ENCODE measurements at regions not wholly inside any gene's neighbourhood (a gene's known extent, or its start where the extent isn't known, plus 50 kb on each side); places are given as distances from the start of the nearest gene placed in this dataset.
A peak's percentile ranks its signal among the peaks of the same experiment; 100 is the strongest.

DNA sequence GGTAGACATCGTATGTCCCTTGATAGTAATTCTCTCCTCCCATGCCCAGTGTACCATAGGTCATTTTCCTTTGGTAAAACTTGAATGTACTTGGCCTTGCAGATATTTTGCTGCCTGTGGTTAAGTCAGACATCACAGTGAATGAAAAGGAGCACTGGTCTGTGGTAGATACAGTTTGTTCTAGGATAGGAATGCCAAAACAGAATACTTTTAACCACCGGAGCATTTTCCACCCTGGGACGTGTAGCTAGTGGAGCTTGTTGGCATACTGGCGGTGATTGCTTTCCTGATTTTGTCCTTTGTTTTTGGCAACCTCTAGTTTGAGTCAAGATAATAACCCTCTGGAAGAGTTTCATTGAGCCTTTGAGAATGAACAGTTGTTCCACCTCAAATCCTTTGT, 92.0 kb upstream of the BMPER start:
- DNase-seq (ENCODE audit: low read depth): no peak

DNA sequence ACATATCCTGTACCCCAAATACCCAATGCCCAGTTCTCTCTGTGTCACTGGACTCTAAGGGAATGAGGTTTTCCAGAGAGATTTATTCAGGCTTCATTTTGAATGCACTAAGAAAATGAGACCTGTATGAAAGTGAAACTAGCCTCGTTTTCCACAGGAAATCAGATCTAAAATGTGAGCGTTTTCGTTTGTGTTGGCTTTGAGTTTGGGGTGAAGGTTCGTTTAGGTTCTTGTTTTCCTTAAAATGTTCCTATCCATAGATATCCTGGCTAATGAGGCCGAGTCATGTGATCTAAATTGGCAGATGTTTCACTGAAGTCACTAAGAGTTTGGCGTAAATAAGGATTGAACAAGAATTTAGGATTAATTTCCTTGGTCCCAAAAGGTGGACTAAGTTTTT, 90.9 kb upstream of the BMPER start:
- no peak for DNase-seq (ENCODE audit: low read depth)

DNA sequence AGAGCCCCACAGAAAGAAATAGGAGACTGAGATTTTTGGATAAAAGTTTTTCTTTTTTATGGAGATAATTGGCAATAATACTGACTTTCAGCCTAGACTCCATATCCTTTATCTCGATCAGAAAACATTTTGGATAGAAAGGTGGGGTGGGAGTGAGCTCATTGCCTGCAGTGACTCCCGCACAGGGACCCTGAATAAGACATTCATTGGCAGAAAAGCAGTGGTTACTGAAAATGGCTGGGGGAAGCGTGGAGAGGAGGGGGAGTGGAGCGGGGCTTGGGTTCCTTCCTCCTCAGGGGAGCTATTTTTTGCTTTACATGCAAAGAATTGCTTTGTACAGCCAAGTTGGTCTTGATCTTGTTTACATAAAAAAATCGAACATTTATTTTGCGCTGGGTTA, 90.4 kb upstream of the BMPER start:
- DNase-seq (ENCODE audit: low read depth): no peak

- DNase-seq (ENCODE audit: low read depth): no peak
These were observed 90.0 kb upstream of the BMPER start for GRCh38 chr7:33815336-33815735.

GRCh38 chr7:33816106-33816505, 89.2 kb upstream of the BMPER start:
- DNase-seq (ENCODE audit: low read depth): no peak

- no peak for DNase-seq (ENCODE audit: low read depth)
These were observed 85.7 kb upstream of the BMPER start for GRCh38 chr7:33819658-33820057.

DNA sequence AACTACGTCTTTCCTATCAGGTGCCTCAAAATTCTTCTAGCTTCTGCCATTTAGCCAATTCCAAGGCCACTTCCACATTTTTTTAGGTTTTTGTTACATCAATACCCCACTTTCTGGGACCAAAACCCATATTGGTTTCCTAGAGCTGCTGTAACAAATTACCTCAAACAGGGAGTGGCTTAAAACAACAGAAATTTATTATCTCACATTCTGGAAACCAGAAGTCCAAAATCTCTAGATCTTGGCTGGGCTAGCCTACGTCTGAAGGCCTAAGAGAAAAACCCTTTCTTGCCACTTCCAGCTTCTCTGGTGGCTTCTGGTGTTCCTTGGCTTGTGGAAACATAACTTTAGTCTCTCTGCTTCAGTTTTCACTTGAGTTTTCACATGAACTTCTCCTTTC, 85.1 kb upstream of the BMPER start:
- DNase-seq (ENCODE audit: low read depth): no peak

- DNase-seq (ENCODE audit: low read depth): no peak
These were observed 83.4 kb upstream of the BMPER start for GRCh38 chr7:33821970-33822369.

DNA sequence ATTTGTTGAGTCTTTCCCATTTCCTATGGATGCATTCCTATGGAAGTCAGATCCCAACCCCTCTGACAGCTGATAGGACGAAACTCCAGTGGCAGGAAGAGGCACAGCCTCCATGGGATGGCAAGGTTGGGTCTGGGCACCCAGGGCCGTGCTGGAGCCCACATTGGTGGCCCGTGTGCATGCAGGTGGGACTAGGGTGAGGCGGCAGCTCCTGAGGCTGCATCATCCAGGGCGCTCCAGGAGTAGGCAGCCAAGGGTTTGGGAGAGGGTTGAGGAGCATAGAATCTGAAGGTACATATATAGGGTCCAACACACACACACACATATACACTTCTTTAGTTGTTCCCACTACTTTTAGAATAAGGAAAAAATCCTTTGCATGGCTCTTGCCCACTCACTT, 81.4 kb upstream of the BMPER start:
- DNase-seq (ENCODE audit: low read depth): no peak

GRCh38 chr7:33824911-33825459, 80.4 kb upstream of the BMPER start:
- peak; percentile 45 for DNase-seq (ENCODE audit: low read depth)

- no peak for DNase-seq (ENCODE audit: low read depth)
These were observed 79.7 kb upstream of the BMPER start for GRCh38 chr7:33825644-33826043.

- DNase-seq (ENCODE audit: low read depth): no peak
These were observed 75.8 kb upstream of the BMPER start for GRCh38 chr7:33829536-33829935.

DNA sequence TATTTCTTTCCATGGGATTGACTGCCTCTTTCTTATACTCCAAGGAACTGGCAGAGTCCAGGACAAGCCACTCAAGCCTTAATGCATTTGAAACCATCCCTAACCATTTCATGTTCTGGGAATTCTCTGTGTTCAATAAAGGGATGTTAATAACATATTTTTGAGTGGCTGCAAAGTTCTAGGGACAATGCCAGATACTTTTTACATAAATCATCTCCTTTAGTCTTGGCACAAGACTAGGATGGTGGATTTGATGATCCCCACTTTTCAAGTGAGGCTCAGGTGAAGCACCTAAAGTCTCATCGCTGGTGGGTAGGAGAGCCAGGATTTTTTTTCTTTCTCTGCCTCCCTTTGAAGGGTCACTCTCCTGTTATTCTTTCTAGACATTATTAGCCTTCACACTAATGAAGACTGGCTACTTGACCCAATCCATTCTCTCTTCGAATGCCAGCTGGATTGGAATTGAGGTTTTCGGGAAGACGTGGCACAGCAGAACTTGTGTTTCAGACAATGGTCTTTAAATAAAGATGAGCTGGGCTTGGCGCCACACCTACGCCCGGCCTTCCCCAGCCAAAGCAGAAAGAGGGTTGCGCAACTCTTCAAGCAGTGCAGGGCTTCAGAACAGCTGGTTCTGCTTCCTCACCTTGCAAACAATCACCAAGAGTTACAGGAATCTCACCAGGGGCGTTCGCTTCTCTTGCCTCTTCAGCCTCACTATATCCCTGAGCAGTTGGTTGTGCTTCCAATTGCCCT, 73.8 kb upstream of the BMPER start:
- no peak for DNase-seq (ENCODE audit: low read depth)

DNA sequence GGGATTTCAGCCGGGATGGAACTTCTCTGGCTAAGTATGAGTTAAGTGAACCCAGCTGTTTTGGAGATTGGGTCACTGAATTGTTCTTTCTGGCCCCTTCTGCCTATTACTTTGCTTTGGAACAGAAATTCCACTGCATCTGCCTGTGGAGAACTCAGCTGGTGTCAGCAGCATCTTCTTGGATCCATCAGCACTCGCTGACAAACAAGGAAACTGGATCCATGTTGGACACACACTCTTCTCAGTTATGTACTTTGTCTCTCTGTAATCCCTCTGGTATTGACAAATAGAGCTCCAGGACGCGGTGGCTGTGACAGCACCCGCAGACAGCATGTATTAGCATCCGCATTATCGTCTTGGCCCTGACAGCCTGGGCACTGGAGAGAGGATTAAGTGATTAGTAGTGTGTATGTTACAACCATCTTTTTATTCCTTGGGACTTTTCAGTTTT, 73.0 kb upstream of the BMPER start:
- DNase-seq (ENCODE audit: low read depth): no peak

DNA sequence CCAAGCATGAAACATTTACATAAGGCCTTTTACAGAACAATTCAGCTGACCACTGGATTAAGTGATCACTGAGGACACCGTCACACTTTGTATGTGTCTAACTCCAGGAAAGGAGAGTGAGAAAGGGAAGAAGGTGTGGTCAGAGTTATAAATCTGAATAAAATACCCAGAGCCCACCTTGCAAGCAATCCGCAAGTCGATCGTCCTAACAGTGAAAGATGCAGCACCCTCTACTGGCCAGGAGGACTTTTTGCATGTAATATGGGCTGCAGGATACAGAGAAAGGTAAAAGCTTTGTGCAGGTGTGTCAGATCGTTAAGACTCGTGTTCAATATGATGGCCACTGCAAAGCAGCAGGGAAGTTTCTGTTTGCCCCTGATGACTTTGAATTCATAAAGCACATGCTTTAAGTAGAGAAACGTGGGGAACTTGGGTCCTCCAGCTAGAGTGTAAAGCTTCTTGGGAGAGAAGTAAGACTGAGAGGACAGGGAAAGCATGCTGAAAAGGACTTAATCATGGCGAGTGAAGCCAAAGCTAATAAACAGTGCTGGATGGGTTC, 68.5 kb upstream of the BMPER start:
- DNase-seq (ENCODE audit: low read depth): no peak

DNA sequence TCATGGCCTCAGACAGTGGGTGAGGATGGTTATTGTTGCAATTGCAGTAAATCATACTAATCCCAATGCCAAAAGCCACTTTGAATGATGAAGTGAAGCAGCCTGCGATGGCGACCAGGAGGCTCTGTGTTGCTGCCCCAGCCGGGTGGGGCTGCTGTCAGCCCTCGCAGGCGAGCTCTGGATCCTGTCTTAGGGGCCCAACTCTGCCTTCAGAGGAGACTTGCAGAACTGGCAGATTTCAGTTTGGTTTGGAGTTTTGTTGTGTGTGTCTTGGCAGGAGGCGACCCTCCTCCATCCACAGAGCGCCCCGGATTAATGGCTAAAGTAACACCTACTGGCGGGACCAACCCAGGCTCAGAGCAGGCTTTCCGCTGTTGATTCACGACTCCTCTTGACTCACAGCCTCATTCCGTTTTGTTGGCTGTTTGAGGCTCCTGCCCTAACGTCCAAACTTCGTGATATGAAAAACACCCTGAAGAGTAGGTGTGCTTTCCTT, 67.9 kb upstream of the BMPER start:
- no peak for DNase-seq (ENCODE audit: low read depth)

DNA sequence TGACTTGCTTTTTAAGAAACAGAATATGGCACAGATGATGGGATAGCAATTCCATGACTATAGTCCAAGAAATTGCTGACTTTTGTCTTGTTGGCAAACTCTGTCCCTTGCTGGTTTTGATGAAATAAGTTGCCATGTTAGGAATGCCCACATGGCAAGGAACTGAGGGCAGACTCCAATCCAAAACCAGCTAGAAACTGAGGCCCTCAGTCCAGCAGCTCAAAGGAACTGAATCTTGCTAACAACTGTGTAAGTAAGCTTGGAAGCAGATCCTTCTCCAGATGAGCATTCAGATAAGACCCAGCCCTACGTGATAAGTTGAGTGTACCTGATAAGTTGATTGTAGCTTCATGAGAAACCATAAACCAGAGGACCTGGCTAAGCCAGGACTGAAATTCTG, 64.3 kb upstream of the BMPER start:
- DNase-seq (ENCODE audit: low read depth): no peak

- no peak for DNase-seq (ENCODE audit: low read depth)
These were observed 63.6 kb upstream of the BMPER start for GRCh38 chr7:33841705-33842129.

- no peak for DNase-seq (ENCODE audit: low read depth)
These were observed 63.2 kb upstream of the BMPER start for GRCh38 chr7:33842150-33842549.

DNA sequence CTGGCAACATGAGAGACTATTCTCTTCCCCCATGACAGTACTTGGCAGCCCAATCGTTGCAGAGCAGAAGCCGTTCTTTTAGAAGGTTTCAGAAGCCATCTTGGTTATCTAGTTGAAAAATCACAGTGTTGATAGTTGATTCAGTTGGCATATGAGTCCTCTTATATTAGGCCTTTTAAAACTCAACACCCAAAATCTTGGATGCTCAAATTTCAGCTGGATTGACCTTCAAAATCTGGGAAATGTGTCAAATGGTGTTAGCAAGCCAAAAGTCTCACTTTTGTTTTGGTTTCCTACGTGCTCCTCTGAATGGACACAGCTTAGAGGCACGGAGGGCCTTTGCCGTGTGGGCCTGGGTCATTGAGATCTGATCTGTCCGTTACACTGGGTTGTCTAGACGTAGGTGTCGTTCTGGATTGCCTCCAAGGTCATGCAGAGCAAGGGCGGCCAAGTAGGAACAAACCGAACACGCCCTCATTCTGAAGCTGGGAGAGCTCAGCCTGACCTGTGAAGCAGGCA, 59.3 kb upstream of the BMPER start:
- DNase-seq (ENCODE audit: low read depth): no peak

DNA sequence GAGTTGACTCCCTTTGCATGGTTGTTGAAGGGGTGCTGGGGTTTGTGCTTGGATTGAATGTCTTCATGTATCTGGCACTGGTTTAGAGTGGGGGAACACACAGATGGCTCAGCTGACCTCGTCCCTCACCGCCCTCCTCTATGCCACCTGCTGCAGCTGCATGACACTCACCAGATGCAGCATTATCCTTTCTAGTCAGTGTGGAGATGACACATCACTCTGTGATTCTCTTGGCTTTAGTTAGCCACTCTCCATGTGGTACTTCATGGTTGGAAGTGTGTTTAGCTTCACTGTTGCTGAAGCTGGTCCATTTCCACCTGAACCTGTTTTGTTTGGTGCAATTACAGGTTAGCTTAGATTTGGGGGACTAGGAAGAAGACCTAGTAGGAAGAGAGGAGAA, 56.3 kb upstream of the BMPER start:
- no peak for DNase-seq (ENCODE audit: low read depth)

DNA sequence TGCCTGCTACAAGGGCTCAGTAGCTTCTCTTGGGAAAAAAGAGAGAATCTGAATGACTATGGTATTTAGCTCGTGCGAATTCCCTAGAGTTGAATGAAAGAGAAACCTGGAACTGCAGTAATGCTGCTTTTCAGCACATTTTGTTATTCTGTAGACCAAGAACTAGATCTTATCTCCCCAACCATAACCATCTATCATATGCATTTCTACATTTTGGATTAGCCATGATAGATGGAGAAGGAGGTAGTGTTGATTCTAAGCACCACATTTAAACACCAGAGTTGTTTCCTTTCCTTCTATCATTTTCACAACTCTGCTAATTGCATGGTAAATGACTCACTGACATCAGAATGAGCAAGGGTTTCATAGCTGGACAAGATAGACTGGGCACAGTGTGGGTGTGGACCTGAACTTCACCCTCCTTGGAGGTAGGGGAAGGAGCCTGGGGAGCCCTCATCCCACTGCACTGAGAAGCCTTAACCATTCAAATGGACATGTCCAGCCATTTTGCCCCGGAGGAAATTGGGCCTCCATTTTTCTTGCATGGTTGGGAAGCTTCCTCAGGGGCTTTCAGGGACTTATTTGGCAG, 55.3 kb upstream of the BMPER start:
- DNase-seq (ENCODE audit: low read depth): no peak

DNA sequence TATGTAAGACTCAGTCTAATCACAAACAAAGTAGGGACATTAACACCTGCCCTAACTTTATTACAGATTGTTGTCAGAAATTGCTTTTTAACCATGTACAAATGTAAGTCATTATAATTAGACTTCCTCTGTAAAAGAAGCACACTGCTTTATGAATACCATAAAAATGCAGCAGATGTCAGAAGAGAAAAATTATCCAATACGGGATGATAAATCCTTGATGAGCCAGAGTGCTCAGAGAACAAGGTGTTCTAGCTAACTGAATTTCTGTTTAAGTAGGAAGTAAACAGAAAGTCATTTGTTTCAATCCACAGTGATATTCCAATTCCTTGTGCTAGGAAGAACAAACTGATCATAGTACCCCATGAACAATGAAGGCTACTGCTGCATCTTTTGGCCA, 54.6 kb upstream of the BMPER start:
- no peak for DNase-seq (ENCODE audit: low read depth)
